GM12874 (cell line): ENCODE measurements at regions not wholly inside any gene's neighbourhood (a gene's known extent, or its start where the extent isn't known, plus 50 kb on each side); places are given as distances from the start of the nearest gene placed in this dataset.

Experiments
- CTCF ChIP-seq: IDR thresholded peaks from 2 replicates; pipeline ENCODE4 v1.5.1; 2011; ENCODE audit warnings: low read depth, mild to moderate bottlenecking, control low read depth, low read length, moderate library complexity; ENCODE audit not compliant: insufficient read depth

GRCh38 chr5:5542654-5543053 is 120.2 kb downstream of the ICE1 start:
- no peak for TF ChIP-seq CTCF

GRCh38 chr5:5540065-5540464 is 117.6 kb downstream of the ICE1 start:
- TF ChIP-seq CTCF, result no peak
